ENCODE measurements at regions not wholly inside any gene's neighbourhood (a gene's known extent, or its start where the extent isn't known, plus 50 kb on each side); places are given as distances from the start of the nearest gene placed in this dataset.
"Not testable (repeated sequence)": the region's sequence is repeated elsewhere in the genome, so short reads cannot be mapped to it uniquely, and the experiment has no call there.

- H3K9me3 Mint-ChIP-seq (ENCODE audit: unreplicated experiment): no peaks in the 10 kb centered on the region
- no peak overlapping the region for H3K4me3 Mint-ChIP-seq (ENCODE audit: unreplicated experiment)
- no peaks in the 10 kb centered on the region for H3K4me1 Mint-ChIP-seq (ENCODE audit: low read depth, unreplicated experiment)
- TF ChIP-seq CTCF (IDR thresholded peaks at IDR 0.05; ENCODE audit: partially characterized antibody, unreplicated experiment): no peak
- H3K27ac Mint-ChIP-seq (ENCODE audit: unreplicated experiment): no peak overlapping the region
- no peak for DNase-seq
- H3K36me3 Mint-ChIP-seq (ENCODE audit: unreplicated experiment): no peaks in the 10 kb centered on the region
- no peaks in the 10 kb centered on the region for H3K27me3 Mint-ChIP-seq (ENCODE audit: unreplicated experiment)
Measured at GRCh38 chr17:70947636-70948565, 778.6 kb downstream of the KCNJ2 start.

GRCh38 chr17:70953140-70953539, 783.8 kb downstream of the KCNJ2 start:
- not testable (repeated sequence) for DNase-seq; H3K27me3 Mint-ChIP-seq (ENCODE audit: unreplicated experiment); H3K4me1 Mint-ChIP-seq (ENCODE audit: low read depth, unreplicated experiment); H3K27ac Mint-ChIP-seq (ENCODE audit: unreplicated experiment); H3K9me3 Mint-ChIP-seq (ENCODE audit: unreplicated experiment); H3K4me3 Mint-ChIP-seq (ENCODE audit: unreplicated experiment); H3K36me3 Mint-ChIP-seq (ENCODE audit: unreplicated experiment)

GRCh38 chr17:70955441-70955840, 786.1 kb downstream of the KCNJ2 start:
- no peak for TF ChIP-seq CTCF (IDR thresholded peaks at IDR 0.05; ENCODE audit: partially characterized antibody, unreplicated experiment)

GRCh38 chr17:70956726-70957125, 787.4 kb downstream of the KCNJ2 start:
- H3K4me1 Mint-ChIP-seq (ENCODE audit: low read depth, unreplicated experiment): no peaks in the 10 kb centered on the region
- H3K27me3 Mint-ChIP-seq (ENCODE audit: unreplicated experiment): no peaks in the 10 kb centered on the region
- DNase-seq: no peak
- no peak overlapping the region for H3K4me3 Mint-ChIP-seq (ENCODE audit: unreplicated experiment)
- H3K9me3 Mint-ChIP-seq (ENCODE audit: unreplicated experiment): no peaks in the 10 kb centered on the region
- no peaks in the 10 kb centered on the region for H3K36me3 Mint-ChIP-seq (ENCODE audit: unreplicated experiment)
- no peak overlapping the region for H3K27ac Mint-ChIP-seq (ENCODE audit: unreplicated experiment)
- no peak for TF ChIP-seq CTCF (IDR thresholded peaks at IDR 0.05; ENCODE audit: partially characterized antibody, unreplicated experiment)

More at GRCh38 chr17:70955441-70955840, 786.1 kb downstream of the KCNJ2 start:
- DNase-seq: no peak
- Mint-ChIP-seq H3K9me3 (ENCODE audit: unreplicated experiment) (no peaks in the 10 kb centered on the region), H3K27ac (ENCODE audit: unreplicated experiment) (no peak overlapping the region), H3K4me3 (ENCODE audit: unreplicated experiment) (no peak overlapping the region), H3K27me3 (ENCODE audit: unreplicated experiment) (no peaks in the 10 kb centered on the region), H3K4me1 (ENCODE audit: low read depth, unreplicated experiment) (no peaks in the 10 kb centered on the region), H3K36me3 (ENCODE audit: unreplicated experiment) (no peaks in the 10 kb centered on the region)

GRCh38 chr17:70961341-70961740, 792.0 kb downstream of the KCNJ2 start:
- H3K27ac Mint-ChIP-seq (ENCODE audit: unreplicated experiment): no peak overlapping the region

More at GRCh38 chr17:70961341-70961740, 792.0 kb downstream of the KCNJ2 start:
- Mint-ChIP-seq H3K9me3 (ENCODE audit: unreplicated experiment) (peaks cover 1% of the 10 kb centered on the region), H3K36me3 (ENCODE audit: unreplicated experiment) (no peaks in the 10 kb centered on the region), H3K27me3 (ENCODE audit: unreplicated experiment) (no peaks in the 10 kb centered on the region), H3K4me3 (ENCODE audit: unreplicated experiment) (no peak overlapping the region), H3K4me1 (ENCODE audit: low read depth, unreplicated experiment) (no peaks in the 10 kb centered on the region)
- no peak for TF ChIP-seq CTCF (IDR thresholded peaks at IDR 0.05; ENCODE audit: partially characterized antibody, unreplicated experiment)
- DNase-seq: no peak

Measured in glutamatergic neuron (in vitro differentiated cells).